HG02571 (cell line): ENCODE measurements at regions not wholly inside any gene's neighbourhood (a gene's known extent, or its start where the extent isn't known, plus 50 kb on each side); places are given as distances from the start of the nearest gene placed in this dataset.
"Not testable (repeated sequence)": the region's sequence is repeated elsewhere in the genome, so short reads cannot be mapped to it uniquely, and the experiment has no call there.

Source experiments
- ATAC-seq: cut with Tn5 transposase; IDR thresholded peaks from one replicate; pipeline ENCODE4 v1.9.1; 2021; ENCODE audit warnings: mild to moderate bottlenecking, moderate library complexity; ENCODE audit not compliant: unreplicated experiment

DNA sequence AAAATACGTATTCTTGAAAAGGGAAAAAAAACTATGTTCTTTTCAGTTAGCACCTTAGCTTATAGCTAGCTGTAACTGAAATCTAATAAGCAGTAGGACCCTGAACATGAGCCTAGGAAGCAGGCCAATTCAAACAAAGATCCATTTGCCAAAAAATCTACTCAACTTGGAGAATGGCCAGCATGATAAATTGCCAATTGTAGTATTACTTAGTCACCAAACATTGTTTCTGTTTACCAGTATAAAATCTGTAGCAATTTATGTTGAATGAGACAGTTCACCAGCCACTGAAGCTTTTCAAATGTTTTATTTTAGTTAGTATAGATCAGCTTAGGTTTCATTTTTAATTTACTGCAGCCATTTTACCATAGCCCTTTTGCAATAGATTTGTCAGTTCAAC is 323.6 kb upstream of the DIPK2B start:
- no peak for ATAC-seq

DNA sequence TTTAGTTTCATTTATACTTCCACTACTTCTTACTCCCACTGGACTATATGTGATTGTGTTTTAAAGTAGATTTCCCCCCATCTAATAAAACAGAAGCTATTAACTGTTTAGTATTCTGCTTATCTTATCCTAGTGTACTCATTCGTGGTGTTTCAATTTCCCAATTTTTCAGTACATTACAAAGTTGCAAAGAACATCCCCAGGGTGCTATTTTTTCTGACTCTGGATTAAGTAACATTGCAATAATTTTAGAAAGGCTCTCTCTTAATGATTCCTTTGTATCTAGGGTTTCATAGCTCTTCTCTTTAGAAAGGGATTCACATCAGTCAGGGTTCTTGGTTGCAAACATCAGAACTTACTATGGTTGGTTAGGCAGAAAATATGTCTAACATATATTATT is 317.9 kb upstream of the DIPK2B start:
- ATAC-seq = no peak

DNA sequence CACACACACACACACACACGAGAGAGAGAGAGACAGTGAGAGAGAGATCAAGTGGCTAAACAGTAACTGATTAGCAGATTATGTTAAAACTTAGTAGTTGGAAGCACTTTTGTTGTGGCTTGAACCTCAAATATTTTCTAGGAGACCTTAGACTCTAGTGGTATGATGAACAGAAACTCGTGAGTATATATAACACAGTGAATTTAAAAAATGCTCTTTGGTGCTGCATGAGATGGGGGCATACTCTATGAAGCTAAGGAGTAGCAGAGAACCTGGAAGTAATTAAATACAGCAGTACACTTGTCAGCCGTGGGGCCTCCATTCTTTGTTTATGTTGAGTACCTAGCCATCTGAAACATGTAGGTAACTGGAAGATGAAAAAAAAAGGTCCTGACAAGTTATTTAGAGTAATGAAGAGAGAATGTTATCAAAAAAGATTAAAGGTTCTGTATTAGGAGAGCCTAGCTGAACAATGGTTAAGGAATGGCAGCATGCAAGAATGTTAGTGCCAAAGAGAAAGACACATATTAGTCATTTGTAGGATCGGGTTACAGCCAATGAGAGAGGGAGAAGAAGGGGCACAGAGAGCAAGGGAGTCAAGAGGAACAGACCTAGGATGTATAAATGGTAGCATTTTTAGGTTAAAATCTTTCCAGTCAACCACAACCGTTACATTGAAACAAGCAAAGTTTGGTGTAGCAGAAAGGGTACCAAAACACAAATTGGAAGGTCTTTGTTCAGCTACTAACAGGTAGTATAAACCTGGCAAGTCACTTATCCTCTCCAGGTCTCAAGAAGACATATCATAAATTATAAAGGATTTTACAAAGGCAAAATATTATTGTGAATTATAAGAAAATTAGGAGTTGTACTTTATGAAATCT is 316.7 kb upstream of the DIPK2B start:
- ATAC-seq = no peak

DNA sequence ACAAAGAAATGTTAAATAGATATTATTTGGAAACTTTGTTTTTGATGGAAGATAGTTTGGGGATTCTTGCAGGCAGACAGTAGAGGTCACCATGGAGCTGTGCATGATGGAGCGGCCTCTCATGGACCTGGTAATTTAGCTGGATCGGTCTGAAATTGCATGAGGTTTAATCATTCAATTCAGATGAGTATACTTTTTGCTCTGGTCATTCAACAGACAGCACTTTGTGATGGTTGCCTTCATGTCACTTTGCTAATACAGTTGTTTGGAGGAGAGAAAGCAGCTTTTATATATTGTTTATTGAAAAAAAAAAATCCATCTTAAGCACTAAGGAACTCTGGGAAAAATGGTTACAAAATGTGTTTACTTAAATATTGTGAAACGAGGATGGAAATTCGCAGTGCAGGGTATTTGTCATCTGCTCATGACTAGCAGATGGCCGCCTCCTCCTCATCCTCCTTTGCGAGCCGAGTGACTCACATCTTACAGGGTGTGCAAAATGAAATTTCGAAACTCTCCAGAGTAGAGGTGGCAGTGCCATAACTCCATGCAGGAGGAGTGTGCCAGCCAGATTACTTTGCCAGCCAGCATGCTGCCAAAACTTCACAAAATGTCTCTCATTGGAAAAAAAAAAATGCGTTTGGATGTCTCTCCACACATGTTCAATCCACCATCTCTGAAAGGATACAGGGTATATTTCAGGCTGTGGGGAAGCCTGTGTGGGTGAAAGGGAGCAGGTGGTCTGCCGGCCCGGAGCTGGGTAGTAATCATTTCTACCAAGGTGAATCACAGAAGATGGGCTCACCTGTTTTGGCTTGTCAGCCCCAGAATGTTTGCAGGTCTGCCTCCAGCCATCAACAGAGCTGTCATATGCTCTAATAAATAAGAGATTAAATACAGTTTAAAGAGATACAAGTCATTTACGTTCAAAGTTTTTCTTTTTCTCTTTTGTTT is 314.9 kb upstream of the DIPK2B start:
- no peak for ATAC-seq

DNA sequence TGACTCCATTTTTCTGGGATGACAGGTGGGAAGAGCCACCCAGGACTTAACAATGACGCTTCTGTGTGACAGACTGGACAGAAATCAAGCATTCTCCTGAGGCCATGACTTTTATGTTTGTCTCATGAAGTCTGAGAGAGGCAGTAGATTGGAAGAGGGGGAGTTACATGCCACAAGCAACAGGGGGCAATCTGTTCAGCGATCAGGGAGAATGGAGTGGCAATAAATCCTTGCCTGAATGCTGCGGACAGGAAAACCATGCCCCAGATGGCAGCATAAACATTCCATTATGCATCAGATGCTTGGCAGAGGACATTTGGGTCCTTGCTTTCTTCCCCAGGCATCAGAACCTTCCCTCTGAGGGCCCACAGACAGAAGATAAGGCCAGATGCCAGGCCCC is 312.4 kb upstream of the DIPK2B start:
- ATAC-seq = no peak

DNA sequence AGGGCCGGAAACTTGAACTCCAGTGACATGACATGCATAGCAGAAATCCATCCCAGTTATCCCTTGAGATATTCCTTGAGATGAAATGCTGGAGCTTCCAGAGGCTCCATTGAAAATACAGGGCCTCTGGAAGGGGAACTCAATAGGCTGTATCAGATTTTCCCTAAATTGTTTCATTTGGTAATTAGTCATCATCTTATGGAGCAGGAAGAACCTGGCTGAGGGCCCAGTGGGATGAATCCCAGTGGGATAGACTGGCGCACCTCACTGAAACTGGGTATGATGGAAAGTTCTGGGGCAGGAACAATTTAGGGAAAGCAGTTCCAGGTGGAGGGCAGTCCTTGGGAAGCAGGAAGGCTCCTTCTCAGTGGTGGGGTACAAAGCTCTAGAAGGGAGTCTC is 307.8 kb upstream of the DIPK2B start:
- no peak for ATAC-seq

DNA sequence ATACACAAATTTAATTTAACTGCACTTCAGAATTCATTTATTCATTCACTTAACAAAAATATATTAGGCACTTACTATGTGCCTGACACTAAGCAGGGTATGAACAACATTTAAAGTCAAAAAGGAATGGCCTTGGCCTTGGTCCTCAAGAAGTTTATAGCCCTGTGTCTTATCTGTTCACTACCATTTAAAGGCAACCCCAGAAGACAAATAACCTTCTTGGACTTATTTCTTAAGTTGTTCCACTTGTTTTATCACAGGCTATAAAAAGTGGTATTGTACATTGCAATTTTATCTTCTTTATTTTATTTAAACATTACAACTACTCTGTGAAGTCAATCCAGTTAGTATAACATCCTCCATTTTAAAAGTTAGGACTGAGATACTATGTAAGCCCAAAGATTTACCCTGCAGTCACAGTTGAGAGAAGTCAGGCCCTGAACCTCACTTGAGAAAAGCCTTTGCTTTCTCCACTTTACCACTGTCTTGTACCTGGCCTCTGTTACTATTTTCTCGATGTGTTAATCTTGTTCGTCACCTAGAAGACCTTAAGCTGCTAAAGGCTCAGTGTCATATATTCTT is 305.6 kb upstream of the DIPK2B start:
- ATAC-seq = no peak

DNA sequence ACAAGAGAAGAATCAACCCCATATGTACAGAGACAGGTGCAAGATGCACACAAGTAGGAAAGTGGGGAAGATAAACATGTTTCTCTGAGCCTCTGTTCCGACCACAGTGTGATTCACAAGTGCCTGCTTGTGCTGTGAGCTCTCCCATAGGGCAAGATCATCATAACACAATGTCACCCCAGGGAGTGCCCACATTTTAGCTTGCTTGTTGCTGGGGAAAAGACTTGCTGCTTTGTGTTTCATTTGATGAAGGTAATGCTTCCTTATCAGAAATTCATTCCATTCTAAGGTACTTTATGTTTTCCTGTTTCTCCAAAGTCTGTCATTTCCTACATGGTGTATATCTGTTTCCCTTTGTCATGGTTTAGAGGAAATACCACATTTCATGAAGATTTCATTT is 304.5 kb upstream of the DIPK2B start:
- ATAC-seq = no peak

DNA sequence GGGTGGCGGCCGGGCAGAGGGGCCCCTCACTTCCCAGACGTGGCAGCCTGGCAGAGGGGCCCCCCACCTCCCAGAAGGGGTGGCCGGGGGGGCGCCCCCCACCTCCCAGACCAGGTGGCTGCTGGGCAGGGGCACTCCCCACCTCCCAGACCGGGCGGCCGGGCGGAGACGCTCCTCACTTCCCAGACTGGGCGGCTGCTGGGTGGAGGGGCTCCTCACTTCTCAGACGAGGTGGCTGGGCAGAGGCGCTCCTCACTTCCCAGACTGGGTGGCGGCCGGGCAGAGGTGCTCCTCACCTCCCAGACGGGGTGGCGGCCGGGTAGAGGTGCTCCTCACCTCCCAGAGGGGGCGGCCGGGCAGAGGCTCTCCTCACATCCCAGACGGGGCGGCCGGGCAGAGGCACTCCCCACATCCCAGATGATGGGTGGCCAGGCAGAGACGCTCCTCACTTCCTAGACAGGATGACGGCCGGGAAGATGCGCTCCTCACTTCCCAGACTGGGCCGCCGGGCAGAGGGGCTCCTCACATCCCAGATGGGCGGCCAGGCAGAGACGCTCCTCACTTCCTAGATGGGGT is 303.2 kb upstream of the DIPK2B start:
- ATAC-seq = not testable (repeated sequence)

DNA sequence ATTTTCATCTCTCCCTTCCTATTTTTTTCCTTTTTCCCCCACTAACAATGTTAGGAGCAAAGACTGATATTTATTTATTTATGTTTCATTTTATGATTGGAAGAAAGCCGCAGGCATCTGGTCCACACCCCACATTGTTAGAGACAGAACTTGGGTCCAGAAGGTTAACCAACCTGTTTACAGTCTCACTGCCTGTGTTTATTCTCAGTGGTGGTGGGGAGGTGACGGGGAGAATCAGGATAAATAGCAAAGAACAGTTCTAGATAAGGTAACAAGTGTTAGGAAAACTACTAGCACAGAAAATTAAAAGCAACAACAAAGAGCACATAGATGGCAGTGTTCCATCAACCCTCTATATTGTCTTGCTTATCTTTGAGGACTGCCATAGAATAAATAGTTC is 301.7 kb upstream of the DIPK2B start:
- no peak for ATAC-seq

DNA sequence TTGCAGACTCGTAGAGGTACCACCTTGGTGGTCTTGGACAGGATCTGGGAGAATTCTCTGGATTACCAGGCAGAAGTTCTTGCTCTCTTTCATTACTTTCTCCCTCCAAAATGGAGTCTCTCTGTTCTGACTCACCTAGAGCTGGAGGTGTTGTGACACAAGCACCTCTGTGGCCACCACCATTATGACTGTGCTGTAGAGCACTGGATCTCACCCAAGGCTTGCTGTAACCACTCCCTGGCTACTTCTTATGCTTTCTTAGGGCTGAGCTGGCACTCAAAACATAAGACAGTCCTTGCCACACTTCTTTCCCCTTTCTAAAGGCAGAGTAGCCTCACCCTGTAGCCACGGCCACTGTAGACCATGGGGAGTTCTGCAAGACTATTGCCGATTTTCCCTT is 296.6 kb upstream of the DIPK2B start:
- ATAC-seq = no peak

DNA sequence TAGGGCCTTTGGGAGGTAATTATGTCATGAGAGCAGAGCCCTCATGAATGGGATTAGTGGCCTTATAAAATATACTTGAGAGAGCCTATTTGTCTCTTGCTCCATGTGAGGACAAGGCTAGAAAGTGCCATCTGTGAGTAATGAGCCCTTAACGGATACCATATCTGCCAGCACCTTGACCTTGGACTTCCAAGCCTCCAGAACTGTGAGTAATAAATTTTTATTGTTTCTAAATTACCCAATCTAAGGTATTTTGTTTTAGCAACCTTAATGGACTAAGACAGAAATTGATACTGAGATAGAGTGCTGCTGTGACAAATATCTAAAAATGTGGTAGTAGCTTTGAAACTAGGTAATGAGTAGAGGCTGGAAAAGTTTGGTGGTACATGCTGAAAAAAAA is 285.0 kb upstream of the DIPK2B start:
- no peak for ATAC-seq

DNA sequence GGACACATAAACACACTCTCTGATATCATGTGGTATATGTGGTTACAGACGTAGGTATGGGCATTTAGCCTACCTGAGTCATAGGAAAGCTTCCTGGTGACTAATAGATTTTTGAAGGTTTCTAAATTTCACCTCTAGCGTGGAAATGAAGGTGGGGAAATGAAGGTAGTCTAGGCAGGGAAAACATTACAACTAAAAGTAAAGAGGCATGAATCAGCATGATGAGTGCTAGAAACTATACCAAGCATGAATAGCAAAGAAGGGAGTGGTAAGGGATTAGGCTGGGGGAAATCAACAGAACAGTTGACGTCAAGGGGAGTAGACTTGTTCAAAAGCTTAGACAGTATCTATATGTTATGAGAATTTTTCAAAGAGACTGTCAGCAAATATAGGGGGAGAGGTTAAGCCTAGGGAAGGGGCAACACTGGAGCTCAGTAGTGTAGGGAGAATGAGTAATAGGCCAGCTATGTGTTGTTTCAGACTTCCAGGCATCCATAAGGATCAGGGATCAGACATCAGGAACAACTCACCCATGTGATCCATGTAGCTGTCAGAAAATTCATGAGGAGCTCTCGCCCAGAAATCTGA is 279.3 kb upstream of the DIPK2B start:
- ATAC-seq = no peak

DNA sequence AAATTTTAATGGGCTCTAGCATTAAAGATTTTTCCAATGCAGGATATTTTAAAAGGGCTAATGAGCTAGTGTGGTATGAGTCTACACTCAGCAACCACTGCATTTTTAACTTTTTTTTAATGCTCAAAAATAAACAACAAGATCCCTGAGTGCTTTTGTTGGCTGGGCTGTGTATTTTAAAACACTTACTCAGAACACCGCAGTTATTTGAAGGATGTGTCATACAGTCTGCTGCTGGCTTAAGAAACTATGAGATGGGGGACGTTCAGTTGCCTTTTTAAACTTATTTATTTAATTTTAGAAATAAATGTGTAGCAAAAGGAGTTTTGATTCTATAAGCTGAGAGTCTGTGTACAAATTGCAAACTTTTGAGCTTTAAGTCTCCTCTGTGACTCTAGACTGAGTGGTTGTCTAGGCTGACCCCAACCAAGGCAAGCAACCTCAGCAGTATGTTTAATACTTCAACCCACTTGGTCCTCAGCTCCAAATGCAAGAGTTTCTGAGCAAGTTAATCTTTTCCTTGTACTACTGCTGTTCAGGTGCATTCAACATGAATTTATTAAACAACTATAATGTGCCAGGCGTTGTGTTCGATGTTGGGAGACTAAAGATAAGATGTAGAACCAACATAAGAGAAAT is 278.6 kb upstream of the DIPK2B start:
- ATAC-seq = no peak

DNA sequence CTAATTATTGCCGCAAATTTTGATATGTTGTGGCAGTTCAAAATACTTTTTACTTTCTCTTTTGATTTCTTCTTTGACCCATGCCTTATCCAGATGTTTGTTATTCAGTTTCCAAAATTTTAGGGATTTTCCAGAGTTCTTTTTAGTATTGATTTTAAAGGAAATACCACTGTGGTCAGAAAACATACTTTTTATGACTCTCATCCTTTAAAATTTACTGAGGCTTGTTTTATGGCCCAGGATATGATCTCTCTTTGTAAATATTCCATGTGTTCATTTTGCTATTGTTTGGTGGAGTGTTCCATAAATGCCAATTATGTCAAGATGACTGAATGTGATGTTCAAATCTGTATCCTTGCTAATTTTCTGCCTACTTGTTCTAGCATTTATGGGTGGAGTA is 272.3 kb upstream of the DIPK2B start:
- ATAC-seq = no peak

DNA sequence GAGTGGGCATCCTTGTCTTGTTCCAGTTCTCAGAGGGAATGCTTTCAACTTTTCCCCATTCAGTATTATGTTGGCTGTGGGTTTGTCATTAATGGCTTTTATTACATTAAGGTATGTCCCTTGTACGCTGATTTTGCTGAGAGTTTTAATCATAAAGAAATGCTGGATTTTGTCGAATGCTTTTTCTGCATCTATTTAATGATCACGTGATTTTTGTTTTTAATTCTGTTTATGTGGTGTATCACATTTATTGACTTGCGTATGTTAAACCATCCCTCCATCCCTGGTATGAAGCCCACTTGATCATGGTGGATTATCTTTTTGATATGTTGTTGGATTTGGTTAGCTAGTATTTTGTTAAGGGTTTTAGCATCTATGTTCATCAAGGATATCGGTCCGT is 266.9 kb upstream of the DIPK2B start:
- not testable (repeated sequence) for ATAC-seq

DNA sequence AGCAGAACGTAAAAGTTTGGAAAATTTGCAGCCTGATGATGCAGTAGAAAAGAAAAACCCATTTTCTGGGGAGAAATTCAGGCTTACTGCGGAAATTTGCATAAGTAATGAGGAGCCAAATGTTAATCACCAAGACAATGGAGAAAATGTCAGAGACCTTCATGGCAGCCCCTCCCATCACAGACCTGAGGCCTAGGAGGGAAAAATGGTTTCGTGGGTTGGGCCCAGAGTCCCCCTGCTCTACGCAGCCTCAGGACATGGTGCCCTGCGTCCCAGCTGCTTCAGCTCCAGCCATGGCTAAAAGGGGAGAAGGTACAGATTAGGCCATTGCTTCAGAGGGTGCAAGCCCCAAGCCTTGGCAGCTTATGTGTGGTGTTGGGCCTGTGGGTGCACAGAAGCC is 255.1 kb upstream of the DIPK2B start:
- not testable (repeated sequence) for ATAC-seq

DNA sequence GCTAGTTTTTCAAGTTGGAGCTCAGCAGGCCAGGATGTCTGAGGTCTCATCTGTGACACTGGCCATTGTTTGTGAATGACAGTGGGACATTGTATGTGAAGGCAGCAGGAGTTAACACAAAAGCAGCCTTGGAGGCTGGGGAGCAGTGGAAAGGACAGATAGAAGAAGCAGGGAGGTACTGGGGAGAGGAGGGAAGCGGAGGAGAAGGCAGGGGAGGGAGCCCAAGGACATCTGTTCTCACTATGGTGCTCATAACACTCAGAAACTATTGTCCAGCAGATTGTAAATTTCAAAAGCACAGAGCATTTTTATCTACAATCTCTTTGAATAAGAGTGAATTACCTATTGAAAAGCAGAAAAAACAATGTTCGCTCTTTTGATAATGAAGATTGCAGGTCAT is 253.6 kb upstream of the DIPK2B start:
- ATAC-seq = no peak

DNA sequence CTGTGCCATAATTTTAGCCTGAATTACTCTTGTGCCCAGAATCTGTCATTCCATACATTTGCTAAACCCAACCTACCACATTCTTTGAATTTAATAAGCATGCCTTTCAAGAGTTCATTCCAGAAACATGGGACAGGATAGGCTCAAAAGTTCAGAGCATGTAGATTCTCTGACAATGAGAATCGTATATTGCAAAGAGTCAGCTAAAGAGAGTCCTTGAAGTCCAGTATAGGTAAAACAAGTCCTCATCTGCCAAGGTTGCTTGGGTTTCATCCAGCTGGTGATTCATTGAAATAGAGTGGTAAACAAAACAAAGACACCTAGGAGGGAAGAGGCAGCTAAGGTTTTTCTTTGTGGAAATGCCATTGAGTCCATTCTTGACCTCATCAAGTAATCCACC is 249.3 kb upstream of the DIPK2B start:
- no peak for ATAC-seq

DNA sequence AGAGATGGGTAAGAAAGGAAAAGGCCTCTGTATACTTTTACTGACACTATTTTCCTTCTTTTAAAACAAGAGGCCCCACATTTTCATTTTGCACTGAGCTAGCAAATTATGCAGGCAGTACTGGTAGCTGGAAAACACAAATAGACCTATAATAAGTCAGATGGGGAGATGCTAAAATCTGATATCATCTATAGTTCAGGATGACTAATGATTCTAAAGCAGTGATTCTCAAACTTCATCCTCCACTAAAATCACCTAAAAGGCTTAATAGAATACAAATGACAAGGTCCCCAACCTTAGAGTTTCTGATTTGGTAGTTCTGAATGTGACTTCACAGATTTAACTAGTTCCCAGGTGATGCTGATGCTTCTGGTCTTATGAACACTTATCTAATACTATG is 247.3 kb upstream of the DIPK2B start:
- no peak for ATAC-seq
